WTC11 (cell line): ENCODE measurements at regions not wholly inside any gene's neighbourhood (a gene's known extent, or its start where the extent isn't known, plus 50 kb on each side); places are given as distances from the start of the nearest gene placed in this dataset.

Source experiments
- ATAC-seq: fragments of 200-7000 bp; cut with Tn5 transposase; 2 replicates; pipeline ENCODE4 v1.10.0; 2021; ENCODE audit warnings: mild to moderate bottlenecking, moderate library complexity
- CTCF ChIA-PET: fragments of 300-600 bp; sonication (Branson Sonifier 250); formaldehyde crosslinking; loops from one replicate; lab custom pipeline; 2021; ENCODE audit warnings: antibody characterized with exemption; lab: Charles Lee
- POLR2A ChIA-PET: fragments of 350-600 bp; sonication (Branson Sonifier 250); formaldehyde crosslinking; loops from one replicate; lab custom pipeline; 2021; ENCODE audit warnings: antibody characterized with exemption; lab: Charles Lee
- DNase-seq: peaks from one replicate; pipeline ENCODE4 v3.0.0; 2021; ENCODE audit warnings: low spot score
- H3K27ac Mint-ChIP-seq: 2 replicates; pipeline ENCODE4 v1.8.0; 2021; ENCODE audit warnings: mixed read lengths
- H3K27me3 Mint-ChIP-seq: 2 replicates; pipeline ENCODE4 v1.8.0; 2021; ENCODE audit warnings: low read depth, mild to moderate bottlenecking, moderate library complexity, mixed read lengths
- H3K36me3 Mint-ChIP-seq: 2 replicates; pipeline ENCODE4 v1.8.0; 2021; ENCODE audit warnings: mixed read lengths
- H3K4me1 Mint-ChIP-seq: 2 replicates; pipeline ENCODE4 v1.8.0; 2022; ENCODE audit warnings: mixed read lengths
- H3K4me3 Mint-ChIP-seq: 2 replicates; pipeline ENCODE4 v1.8.0; 2021; ENCODE audit warnings: mild to moderate bottlenecking, moderate library complexity, mixed read lengths
- H3K9me3 Mint-ChIP-seq: 2 replicates; pipeline ENCODE4 v1.8.0; 2021; ENCODE audit warnings: mixed read lengths
- ARID4B ChIP-seq: sonication (generic); formaldehyde crosslinking; IDR thresholded peaks from 2 replicates; pipeline ENCODE4 v1.8.0; 2023; ENCODE audit warnings: missing genetic modification reagents, mild to moderate bottlenecking, borderline replicate concordance
- CBFB ChIP-seq: sonication (generic); formaldehyde crosslinking; IDR thresholded peaks from 2 replicates; pipeline ENCODE4 v1.8.1; 2022; ENCODE audit warnings: mild to moderate bottlenecking, low read depth, missing genetic modification reagents
- CREM ChIP-seq: sonication (generic); formaldehyde crosslinking; IDR thresholded peaks from 2 replicates; pipeline ENCODE4 v1.8.1; 2022; ENCODE audit warnings: mild to moderate bottlenecking, missing genetic modification reagents, moderate library complexity
- E2F4 ChIP-seq: sonication (generic); formaldehyde crosslinking; IDR thresholded peaks from 2 replicates; pipeline ENCODE4 v1.8.1; 2022; ENCODE audit warnings: low read depth, mild to moderate bottlenecking, moderate library complexity, missing genetic modification reagents, borderline replicate concordance
- ETV6 ChIP-seq: sonication (generic); formaldehyde crosslinking; IDR thresholded peaks from 2 replicates; pipeline ENCODE4 v1.8.1; 2022; ENCODE audit warnings: mild to moderate bottlenecking, missing genetic modification reagents
- FOXJ3 ChIP-seq: sonication (generic); formaldehyde crosslinking; IDR thresholded peaks from 2 replicates; pipeline ENCODE4 v1.9.0; 2021; ENCODE audit warnings: missing genetic modification reagents, mild to moderate bottlenecking, borderline replicate concordance
- GABPB1 ChIP-seq: sonication (generic); formaldehyde crosslinking; IDR thresholded peaks from 2 replicates; pipeline ENCODE4 v1.8.1; 2023; ENCODE audit warnings: mild to moderate bottlenecking, missing genetic modification reagents
- MAX ChIP-seq: sonication (generic); formaldehyde crosslinking; IDR thresholded peaks from 2 replicates; pipeline ENCODE4 v1.8.0; 2022; ENCODE audit warnings: mild to moderate bottlenecking, missing genetic modification reagents
- NR3C1 ChIP-seq: sonication (generic); formaldehyde crosslinking; conservative IDR thresholded peaks from 2 replicates; pipeline ENCODE4 v1.8.1; 2023; ENCODE audit warnings: low read depth, mild to moderate bottlenecking, missing genetic modification reagents
- RELA ChIP-seq: sonication (generic); formaldehyde crosslinking; IDR thresholded peaks from 2 replicates; pipeline ENCODE4 v1.8.1; 2022; ENCODE audit warnings: missing genetic modification reagents, mild to moderate bottlenecking, borderline replicate concordance
- SOX15 ChIP-seq: fragments of 250-450 bp; sonication (Bioruptor Pico); IDR thresholded peaks from 2 replicates; pipeline ENCODE4 v1.9.0; 2021; ENCODE audit warnings: mild to moderate bottlenecking
- SP1 ChIP-seq: sonication (generic); formaldehyde crosslinking; conservative IDR thresholded peaks from 2 replicates; pipeline ENCODE4 v1.8.1; 2022; ENCODE audit warnings: missing genetic modification reagents
- TP53 ChIP-seq: sonication (generic); formaldehyde crosslinking; IDR thresholded peaks from 2 replicates; pipeline ENCODE4 v1.8.1; 2023; ENCODE audit warnings: mild to moderate bottlenecking, missing genetic modification reagents
- USF1 ChIP-seq: sonication (generic); formaldehyde crosslinking; IDR thresholded peaks from 2 replicates; pipeline ENCODE4 v1.8.0; 2022; ENCODE audit warnings: mild to moderate bottlenecking, missing genetic modification reagents
- USF2 ChIP-seq: sonication (generic); formaldehyde crosslinking; IDR thresholded peaks from 2 replicates; pipeline ENCODE4 v1.8.1; 2023; ENCODE audit warnings: mild to moderate bottlenecking, missing genetic modification reagents, moderate library complexity
- ZBTB21 ChIP-seq: sonication (generic); formaldehyde crosslinking; IDR thresholded peaks from 2 replicates; pipeline ENCODE4 v1.8.1; 2023; ENCODE audit warnings: mild to moderate bottlenecking, missing genetic modification reagents, borderline replicate concordance
- ZMAT4 ChIP-seq: fragments of 250-450 bp; sonication (Bioruptor Pico); IDR thresholded peaks from 2 replicates; pipeline ENCODE4 v1.9.0; 2021; ENCODE audit warnings: mild to moderate bottlenecking
- ZNF281 ChIP-seq: sonication (generic); formaldehyde crosslinking; IDR thresholded peaks from 2 replicates; pipeline ENCODE4 v1.8.0; 2023; ENCODE audit warnings: mild to moderate bottlenecking, missing genetic modification reagents

- TF ChIP-seq ZNF281 (CRISPR knock-in tag), result no peak
- no peak for TF ChIP-seq ZBTB21 (CRISPR knock-in tag)
- no peak for TF ChIP-seq E2F4 (CRISPR knock-in tag)
- no peak for TF ChIP-seq GABPB1 (CRISPR knock-in tag)
- TF ChIP-seq TP53, result no peak
- no peak for TF ChIP-seq FOXJ3 (CRISPR knock-in tag)
- no peak for TF ChIP-seq ARID4B (CRISPR knock-in tag)
- no peak for TF ChIP-seq RELA (CRISPR knock-in tag)
- TF ChIP-seq ETV6 (CRISPR knock-in tag), result no peak
- TF ChIP-seq USF1, result no peak
- TF ChIP-seq, all 79 proteins: peak for 0
Measured at GRCh38 chr9:90069085-90069484, 464.3 kb downstream of the GADD45G start (continued).

- H3K36me3 Mint-ChIP-seq, result no peaks in the 10 kb centered on the region
- ChIA-PET CTCF (interaction anchor here (0.7 to 1.4 kb wide), 2 partner anchors 17 to 32 kb away, joined by 4 read pairs; no protein-coding TSS in a partner anchor), POLR2A (no interaction called here)
- no peaks in the 10 kb centered on the region for H3K27me3 Mint-ChIP-seq
- ATAC-seq, result no peak
- TF ChIP-seq MAX (CRISPR knock-in tag) (no peak), SOX15 (CRISPR knock-in tag) (no peak), CREM (CRISPR knock-in tag) (no peak), ZMAT4 (CRISPR knock-in tag) (no peak)
- no peaks in the 10 kb centered on the region for H3K4me1 Mint-ChIP-seq
- no peaks in the 10 kb centered on the region for H3K9me3 Mint-ChIP-seq
- H3K4me3 Mint-ChIP-seq, result no peak overlapping the region
- no peak for DNase-seq
- no peak overlapping the region for H3K27ac Mint-ChIP-seq
Measured at GRCh38 chr9:90070056-90070455, 465.2 kb downstream of the GADD45G start.

GRCh38 chr9:90070469-90070868, 465.7 kb downstream of the GADD45G start:
- no peaks in the 10 kb centered on the region for H3K4me1 Mint-ChIP-seq
- no peaks in the 10 kb centered on the region for H3K27me3 Mint-ChIP-seq
- DNase-seq (no peak), ATAC-seq (no peak)
- H3K27ac Mint-ChIP-seq, result no peak overlapping the region
- CTCF ChIA-PET, result interaction anchor here (1.4 to 1.5 kb wide), 2 partner anchors 18 kb away, joined by 3 to 4 read pairs; no protein-coding TSS in a partner anchor
- H3K4me3 Mint-ChIP-seq, result no peak overlapping the region
- POLR2A ChIA-PET, result no interaction called here
- H3K36me3 Mint-ChIP-seq, result no peaks in the 10 kb centered on the region
- no peaks in the 10 kb centered on the region for H3K9me3 Mint-ChIP-seq
- TF ChIP-seq NR3C1 (CRISPR knock-in tag), result no peak
- TF ChIP-seq CBFB (CRISPR knock-in tag), result no peak
- no peak for TF ChIP-seq USF2 (CRISPR knock-in tag)
- TF ChIP-seq FOXJ3 (CRISPR knock-in tag), result no peak
- TF ChIP-seq ZMAT4 (CRISPR knock-in tag), result no peak
- no peak for TF ChIP-seq SP1 (CRISPR knock-in tag)
